GM18507 (cell line): ENCODE measurements at regions not wholly inside any gene's neighbourhood (a gene's known extent, or its start where the extent isn't known, plus 50 kb on each side); places are given as distances from the start of the nearest gene placed in this dataset.
"Not testable (repeated sequence)": the region's sequence is repeated elsewhere in the genome, so short reads cannot be mapped to it uniquely, and the experiment has no call there.

Source experiments
- DNase-seq: peaks from one replicate; pipeline ENCODE4 v3.0.0; 2011; ENCODE audit warnings: low read depth; ENCODE audit not compliant: insufficient read length; ENCODE audit errors: extremely low spot score
- FAIRE-seq: peaks from 2 replicates; lab custom pipeline; 2011; peaks lifted over from hg19 to GRCh38; lab: Jason Lieb, UNC

DNA sequence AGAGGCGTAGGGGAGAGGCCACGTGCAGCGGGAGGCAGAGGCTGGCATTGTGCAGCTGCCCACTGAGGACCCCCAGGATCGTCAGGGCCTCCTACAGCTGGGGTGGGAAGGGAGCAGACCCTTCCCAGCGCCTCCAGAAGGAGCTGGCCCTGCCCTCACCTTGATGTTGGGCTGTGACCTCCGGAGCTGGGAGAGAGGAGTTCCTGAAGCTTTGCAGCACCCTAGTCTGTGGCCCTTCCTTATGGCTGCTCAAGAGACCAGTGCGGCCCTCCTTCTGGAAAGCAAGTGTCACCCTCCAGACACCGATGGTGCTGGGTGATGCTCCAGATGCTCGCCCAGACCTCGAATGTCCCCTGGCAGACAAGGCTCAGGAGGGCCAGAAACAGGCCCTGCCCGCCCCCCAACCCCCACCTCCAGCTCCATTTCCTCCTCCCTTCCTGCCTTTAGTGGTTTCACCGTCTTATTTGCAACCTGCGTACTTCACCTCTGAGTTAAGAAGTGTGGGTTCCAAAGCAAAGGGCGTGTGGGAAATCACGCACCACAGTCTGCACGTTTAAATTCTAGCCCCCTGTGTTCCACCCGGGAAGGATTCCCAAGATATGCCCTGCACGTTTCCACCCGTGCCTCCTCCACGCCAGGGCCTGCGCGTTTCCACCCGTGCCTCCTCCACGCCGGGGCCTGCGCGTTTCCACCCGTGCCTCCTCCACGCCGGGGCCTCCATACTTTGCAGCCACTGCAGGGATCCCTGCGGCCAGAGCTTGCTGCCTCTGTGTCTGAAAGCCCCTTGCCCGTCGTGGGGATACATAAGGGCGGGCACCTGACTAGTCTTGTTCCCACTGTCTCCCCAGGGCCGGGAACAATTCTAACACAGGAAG is 152.6 kb downstream of the NPIPB11 start:
- DNase-seq, FAIRE-seq: not testable (repeated sequence)

DNA sequence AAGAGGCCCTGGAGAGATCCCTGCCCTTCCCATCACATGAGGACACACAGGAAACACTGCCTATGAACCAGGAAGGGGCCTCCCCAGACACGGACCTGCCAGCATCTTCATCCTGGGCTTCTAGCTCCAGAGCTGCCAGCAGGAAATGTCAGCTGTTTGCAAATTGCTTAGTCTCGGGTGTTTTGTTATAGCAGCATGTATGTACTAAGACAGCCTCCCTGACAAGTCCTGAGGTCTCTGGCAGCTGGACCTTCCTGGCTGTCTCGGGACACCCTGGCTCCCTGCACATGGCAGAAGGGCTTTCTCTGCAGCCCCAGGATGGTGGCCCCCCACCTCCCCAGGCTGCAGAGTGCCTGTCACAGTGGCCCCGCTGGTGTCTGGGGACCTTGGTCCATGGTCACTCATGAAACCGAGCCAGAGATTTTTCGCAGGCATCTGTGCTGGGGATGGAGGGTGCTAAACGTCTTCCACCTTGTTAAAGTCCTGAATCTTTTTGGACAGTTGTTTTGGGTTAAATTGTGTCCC is 153.4 kb downstream of the NPIPB11 start:
- not testable (repeated sequence) for DNase-seq, FAIRE-seq

DNA sequence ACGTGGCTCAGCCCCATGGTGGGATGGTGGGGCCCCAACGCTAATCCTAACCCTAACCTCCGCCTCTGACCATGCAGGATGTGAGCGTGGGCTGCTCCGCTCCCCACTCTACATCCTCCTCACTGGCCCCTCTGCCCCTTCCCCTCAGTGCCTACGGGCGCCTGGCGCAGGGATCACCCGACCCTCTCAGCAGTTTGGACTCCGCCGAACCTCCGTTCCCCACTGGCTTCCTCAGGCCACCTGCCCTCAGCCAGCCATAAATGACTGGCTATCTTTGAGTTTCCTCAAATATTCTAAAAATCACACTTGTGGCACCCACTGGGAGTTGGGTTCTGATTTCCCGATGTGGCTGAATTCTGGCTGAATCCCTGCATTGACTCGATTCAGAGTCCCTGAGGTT is 154.2 kb downstream of the NPIPB11 start:
- not testable (repeated sequence) for DNase-seq, FAIRE-seq

DNA sequence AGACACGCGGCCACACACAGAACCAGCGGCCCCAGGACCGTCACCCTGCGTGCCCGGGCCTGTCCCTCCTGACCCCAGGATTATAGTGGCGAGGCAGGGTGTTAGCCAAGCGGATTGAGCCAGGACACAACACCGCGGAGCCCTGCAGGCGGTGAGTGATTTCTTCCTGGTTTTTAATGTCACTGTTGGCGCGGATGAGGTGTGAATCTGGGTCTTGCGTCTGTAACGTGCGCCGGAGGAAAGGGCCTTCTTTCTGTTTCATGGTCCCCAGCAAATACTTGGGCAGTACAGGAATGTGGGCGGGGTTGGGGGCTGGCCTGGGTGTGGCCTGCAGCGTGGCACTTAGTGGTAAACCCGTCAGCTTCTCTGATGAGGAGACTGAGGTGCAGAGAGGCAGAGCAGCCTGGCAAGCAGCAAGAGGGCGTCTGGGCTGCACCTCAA is 154.9 kb downstream of the NPIPB11 start:
- FAIRE-seq, DNase-seq: not testable (repeated sequence)

- not testable (repeated sequence) for DNase-seq, FAIRE-seq
Observed at GRCh38 chr16:29250923-29251434, 155.5 kb downstream of the NPIPB11 start.

GRCh38 chr16:29250469-29250868 is 156.0 kb downstream of the NPIPB11 start:
- FAIRE-seq, DNase-seq: not testable (repeated sequence)

GRCh38 chr16:29248940-29249318 is 157.6 kb downstream of the NPIPB11 start:
- FAIRE-seq, DNase-seq: not testable (repeated sequence)

GRCh38 chr16:29248306-29248939 is 158.1 kb downstream of the NPIPB11 start:
- DNase-seq, FAIRE-seq: not testable (repeated sequence)

- not testable (repeated sequence) for FAIRE-seq, DNase-seq
Observed at GRCh38 chr16:29246091-29246490, 160.4 kb downstream of the NPIPB11 start.

- FAIRE-seq (no peak), DNase-seq (no peak)
Observed at GRCh38 chr16:29237971-29238370, 168.5 kb downstream of the NPIPB11 start.

GRCh38 chr16:29237495-29237894 is 169.0 kb downstream of the NPIPB11 start:
- not testable (repeated sequence) for DNase-seq, FAIRE-seq

DNA sequence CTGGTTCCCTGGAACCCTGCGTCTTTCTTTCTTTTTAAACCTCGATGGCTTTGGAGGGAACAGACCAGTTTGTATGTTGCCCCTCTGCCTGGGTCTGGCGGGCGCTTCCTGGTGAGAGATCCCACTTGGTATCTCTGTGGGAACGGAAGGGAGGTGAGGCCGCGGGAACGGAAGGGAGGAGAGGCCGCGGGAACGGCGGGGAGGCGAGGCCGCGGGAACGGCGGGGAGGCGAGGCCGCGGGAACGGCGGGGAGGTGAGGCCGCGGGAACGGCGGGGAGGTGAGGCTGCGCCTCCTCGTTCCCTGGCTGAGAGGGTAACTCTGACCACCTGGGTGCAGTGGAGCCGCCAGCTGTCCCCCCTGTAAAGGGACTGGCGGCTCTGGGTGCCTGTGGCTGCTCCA is 169.5 kb downstream of the NPIPB11 start:
- not testable (repeated sequence) for DNase-seq, FAIRE-seq

GRCh38 chr16:29235836-29236370 is 170.6 kb downstream of the NPIPB11 start:
- FAIRE-seq, DNase-seq: not testable (repeated sequence)

GRCh38 chr16:29234536-29235275 is 171.8 kb downstream of the NPIPB11 start:
- FAIRE-seq, DNase-seq: not testable (repeated sequence)

DNA sequence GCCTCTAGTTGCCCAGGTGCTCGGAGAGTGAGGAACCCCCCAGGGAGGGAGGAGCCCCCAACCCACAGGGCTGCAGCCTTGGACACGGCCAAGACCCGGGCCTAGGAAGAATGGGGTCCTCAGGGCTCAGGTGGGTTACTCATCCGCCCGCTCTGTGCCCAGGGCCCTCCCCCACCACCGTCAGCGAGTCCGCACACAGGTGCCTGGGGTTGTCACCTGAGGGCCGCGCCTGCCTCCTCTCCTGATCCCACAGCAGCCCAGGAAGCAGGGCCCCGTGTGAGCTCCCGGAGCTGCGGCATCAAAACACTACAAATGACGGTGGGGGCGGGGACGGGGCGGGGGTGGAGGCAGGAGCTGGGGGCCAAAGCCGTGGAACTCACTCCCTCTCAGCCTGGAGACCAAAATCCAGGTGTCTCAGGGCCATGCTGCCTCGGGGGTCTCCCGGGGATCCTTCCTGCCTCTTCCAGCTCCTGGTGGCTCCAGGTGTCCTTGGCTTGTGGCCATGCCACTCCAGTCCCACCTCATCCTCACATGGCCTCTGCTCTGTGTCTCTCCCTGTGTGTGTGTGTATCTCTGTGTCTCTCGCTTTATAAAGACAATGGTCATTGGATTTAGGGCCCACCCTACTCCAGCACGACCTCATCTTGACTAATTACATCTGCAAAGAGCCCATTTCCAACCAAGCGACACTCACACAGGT is 172.7 kb downstream of the NPIPB11 start:
- not testable (repeated sequence) for FAIRE-seq

DNA sequence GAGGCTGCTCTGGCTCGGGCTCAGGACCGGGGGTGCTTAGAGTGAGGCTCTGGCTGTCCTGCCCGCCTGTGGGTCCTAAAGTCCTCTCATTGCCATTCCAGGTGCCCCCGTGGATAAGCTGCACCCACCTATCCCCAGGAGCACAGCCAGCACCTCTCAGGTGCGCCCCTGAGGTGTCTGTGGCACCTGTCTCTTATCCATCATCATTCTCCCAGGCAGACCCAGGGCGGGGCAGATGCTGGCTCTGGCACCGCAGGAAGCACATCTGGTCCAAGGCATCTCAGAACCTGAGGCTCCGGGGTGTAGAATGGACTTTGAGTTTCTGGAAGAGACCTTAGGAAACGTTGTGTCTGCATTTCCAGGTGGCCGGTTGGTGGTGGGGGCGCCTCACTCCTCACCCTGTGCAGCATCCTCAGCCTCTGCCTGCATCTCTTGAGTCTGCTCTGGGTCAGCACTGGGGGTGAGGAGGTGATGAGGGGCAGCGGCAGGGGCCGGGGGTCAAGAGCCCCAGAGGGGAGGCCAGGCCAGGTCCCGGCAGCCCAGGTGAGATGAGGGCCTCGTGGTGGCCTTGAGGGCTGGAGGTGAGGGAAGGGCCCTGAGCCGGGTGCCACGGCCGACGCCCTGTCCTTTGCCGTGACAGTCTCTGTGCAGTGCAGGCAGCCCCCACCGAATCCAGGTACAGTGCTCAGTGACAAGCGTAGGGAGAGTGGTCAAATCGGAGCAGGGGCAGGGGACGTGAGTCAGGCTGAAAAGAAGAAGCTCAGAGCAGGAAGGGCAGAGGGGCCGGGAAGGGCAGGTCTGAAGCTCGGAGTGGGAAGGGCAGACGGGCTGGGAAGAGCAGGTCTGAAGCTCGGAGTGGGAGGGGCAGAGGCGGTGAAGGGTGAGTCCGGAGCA is 173.5 kb downstream of the NPIPB11 start:
- DNase-seq (no peak), FAIRE-seq (no peak)

More for the DNA sequence above, 172.7 kb downstream of the NPIPB11 start:
- not testable (repeated sequence) for DNase-seq

- DNase-seq, FAIRE-seq: not testable (repeated sequence)
Observed at GRCh38 chr16:29232160-29232705, 174.3 kb downstream of the NPIPB11 start.
